ENCODE measurements at regions not wholly inside any gene's neighbourhood (a gene's known extent, or its start where the extent isn't known, plus 50 kb on each side); places are given as distances from the start of the nearest gene placed in this dataset.

DNA sequence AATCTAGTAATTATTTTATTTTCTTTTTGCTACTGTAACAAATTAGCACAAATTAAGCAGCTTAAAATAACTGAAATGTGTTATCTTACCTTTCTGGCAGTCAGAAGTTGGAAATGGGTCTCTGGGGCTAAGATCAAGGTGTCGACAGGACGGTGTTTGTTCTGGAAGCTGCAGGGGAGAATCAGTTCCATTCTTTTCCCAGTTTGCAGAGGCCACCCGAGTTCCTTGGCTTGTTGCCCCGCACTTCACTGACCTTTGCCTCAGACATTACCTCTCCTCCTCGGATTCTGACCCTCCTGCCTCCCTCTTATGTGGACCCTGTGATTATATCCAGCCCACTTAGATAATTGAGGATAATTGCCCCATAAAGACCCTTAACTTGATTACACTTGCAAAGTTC is 61.0 kb upstream of the MAF start:
- H3K27ac ChIP-seq (ENCODE audit: insufficient read length, low read depth, low read length): no peak overlapping the region
- no peak overlapping the region for H3K56ac ChIP-seq (ENCODE audit: insufficient read length, low read depth, low read length)
- H3K9ac ChIP-seq (ENCODE audit: extremely low read depth, insufficient read length, low read length): no peak overlapping the region
- H2BK12ac ChIP-seq (ENCODE audit: insufficient read length, low read depth, low read length): no peak overlapping the region
- H2BK15ac ChIP-seq (ENCODE audit: low read depth, low read length): no peak overlapping the region
- no peak overlapping the region for H2AFZ ChIP-seq (ENCODE audit: low read length)
- H4K8ac ChIP-seq (replicated peaks; ENCODE audit: insufficient read length, low read depth, low read length): no peak overlapping the region
- H3K23me2 ChIP-seq (ENCODE audit: insufficient read length, low read depth, low read length, poor library complexity, severe bottlenecking): no peaks in the 10 kb centered on the region
- H3T11ph ChIP-seq (ENCODE audit: low read length): no peak overlapping the region
- no peak overlapping the region for H2BK20ac ChIP-seq (ENCODE audit: low read depth, low read length, poor library complexity, severe bottlenecking)
- H3K4me1 ChIP-seq (ENCODE audit: insufficient read depth, low read length): no peaks in the 10 kb centered on the region; the same call in 1 of the 2 replicates
- no peak overlapping the region for H2BK5ac ChIP-seq (ENCODE audit: insufficient read length, low read length)
- H3K79me1 ChIP-seq (ENCODE audit: insufficient read depth, low read depth, low read length, poor library complexity, severe bottlenecking): no peaks in the 10 kb centered on the region
- H3K18ac ChIP-seq (ENCODE audit: insufficient read length, low read depth, low read length): no peak overlapping the region
- WGBS (ENCODE audit: extremely low coverage, insufficient read length, low lambda C conversion rate): no CpG with 5 or more reads among the region's 5 CpGs
- H4K5ac ChIP-seq (ENCODE audit: insufficient read length, low read depth, low read length): no peak overlapping the region
- H2AK5ac ChIP-seq (ENCODE audit: insufficient read length, low read length): no peak overlapping the region
- H3K9me3 ChIP-seq (ENCODE audit: control insufficient read depth, low read depth, low read length): no peaks in the 10 kb centered on the region
- no peak overlapping the region for H4K91ac ChIP-seq (ENCODE audit: insufficient read length, low read depth, low read length)
- Mint-ChIP-seq H3K36me3 (ENCODE audit: insufficient read depth in 1 of 3, low read depth in 3 of 3) (no peaks in the 10 kb centered on the region; a peak in 1 of 7 replicates), H3K27me3 (ENCODE audit: low read depth) (peaks cover 2% of the 10 kb centered on the region; the same call in 1 of the 2 replicates), H3K4me1 (peaks cover 0 to 5% of the 10 kb centered on the region in 2 experiments; a peak in 3 of 4 replicates), H3K9me3 (peaks cover 6 to 8% of the 10 kb centered on the region in 2 experiments; a peak in 4 of 5 replicates), H3K4me3 (no peak overlapping the region), H3K27ac (no peak overlapping the region)
- H2BK120ac ChIP-seq (ENCODE audit: low read depth, low read length, poor library complexity, severe bottlenecking): no peak overlapping the region
- H3K4me2 ChIP-seq (ENCODE audit: insufficient read depth, insufficient read length, low read length): no peak overlapping the region
- H3K14ac ChIP-seq (ENCODE audit: insufficient read depth, low read length): no peak overlapping the region
- H4K20me1 ChIP-seq (ENCODE audit: control insufficient read depth, insufficient read depth, insufficient read length): no peaks in the 10 kb centered on the region
- H3K4ac ChIP-seq (ENCODE audit: low read depth, low read length): no peak overlapping the region
- no peaks in the 10 kb centered on the region for H3K27me3 ChIP-seq (ENCODE audit: insufficient read depth, low read length)
- no peaks in the 10 kb centered on the region for H3K79me2 ChIP-seq (ENCODE audit: insufficient read depth, low read length)
- no peak overlapping the region for H3K23ac ChIP-seq (ENCODE audit: insufficient read length, low read depth, low read length)
- no peak for DNase-seq
- TF ChIP-seq, protein P1, sequence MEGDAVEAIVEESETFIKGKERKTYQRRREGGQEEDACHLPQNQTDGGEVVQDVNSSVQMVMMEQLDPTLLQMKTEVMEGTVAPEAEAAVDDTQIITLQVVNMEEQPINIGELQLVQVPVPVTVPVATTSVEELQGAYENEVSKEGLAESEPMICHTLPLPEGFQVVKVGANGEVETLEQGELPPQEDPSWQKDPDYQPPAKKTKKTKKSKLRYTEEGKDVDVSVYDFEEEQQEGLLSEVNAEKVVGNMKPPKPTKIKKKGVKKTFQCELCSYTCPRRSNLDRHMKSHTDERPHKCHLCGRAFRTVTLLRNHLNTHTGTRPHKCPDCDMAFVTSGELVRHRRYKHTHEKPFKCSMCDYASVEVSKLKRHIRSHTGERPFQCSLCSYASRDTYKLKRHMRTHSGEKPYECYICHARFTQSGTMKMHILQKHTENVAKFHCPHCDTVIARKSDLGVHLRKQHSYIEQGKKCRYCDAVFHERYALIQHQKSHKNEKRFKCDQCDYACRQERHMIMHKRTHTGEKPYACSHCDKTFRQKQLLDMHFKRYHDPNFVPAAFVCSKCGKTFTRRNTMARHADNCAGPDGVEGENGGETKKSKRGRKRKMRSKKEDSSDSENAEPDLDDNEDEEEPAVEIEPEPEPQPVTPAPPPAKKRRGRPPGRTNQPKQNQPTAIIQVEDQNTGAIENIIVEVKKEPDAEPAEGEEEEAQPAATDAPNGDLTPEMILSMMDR (conservative IDR thresholded peaks at IDR 0.05): no peak

Data from H9 (cell line).